ENCODE measurements at regions not wholly inside any gene's neighbourhood (a gene's known extent, or its start where the extent isn't known, plus 50 kb on each side); places are given as distances from the start of the nearest gene placed in this dataset.

GRCh38 chr18:40930211-40930882, 1024.7 kb upstream of the PIK3C3 start:
- no peaks in the 10 kb centered on the region for H3K79me2 ChIP-seq (ENCODE audit: control insufficient read depth, low read length)
- no peaks in the 10 kb centered on the region for H3F3A ChIP-seq (ENCODE audit: control insufficient read depth, insufficient read depth)
- H4K20me1 ChIP-seq (ENCODE audit: control insufficient read depth, insufficient read depth, low read depth, low read length) = no peaks in the 10 kb centered on the region
- H3K27me3 ChIP-seq (ENCODE audit: control insufficient read depth, low read length) = no peaks in the 10 kb centered on the region
- H3K4me2 ChIP-seq (ENCODE audit: low read length) = no peak overlapping the region
- TF ChIP-seq EZH2phosphoT487 (IDR thresholded peaks at IDR 0.05; ENCODE audit: borderline replicate concordance, low read length) (no peak), CTCF (IDR thresholded peaks at IDR 0.05; ENCODE audit: low read depth, low read length, poor library complexity, severe bottlenecking) (no peak)
- H3K9me3 ChIP-seq (ENCODE audit: control insufficient read depth, insufficient read depth, low read length) = no peaks in the 10 kb centered on the region
- H3K27ac ChIP-seq (ENCODE audit: low read depth, low read length) = no peak overlapping the region
- H3K9me2 ChIP-seq (replicated peaks; ENCODE audit: control insufficient read depth, low read length) = no peaks in the 10 kb centered on the region
- no peaks in the 10 kb centered on the region for H3K4me1 ChIP-seq (ENCODE audit: control insufficient read depth, low read length)
- H3K36me3 ChIP-seq (ENCODE audit: control insufficient read depth, low read length) = no peaks in the 10 kb centered on the region
- no peak overlapping the region for H3K4me3 ChIP-seq (ENCODE audit: low read length)

GRCh38 chr18:40929399-40929798, 1025.6 kb upstream of the PIK3C3 start:
- TF ChIP-seq CTCF (IDR thresholded peaks at IDR 0.05; ENCODE audit: low read depth, low read length, poor library complexity, severe bottlenecking) (no peak), EZH2phosphoT487 (IDR thresholded peaks at IDR 0.05; ENCODE audit: borderline replicate concordance, low read length) (no peak)
- H3K27me3 ChIP-seq (ENCODE audit: control insufficient read depth, low read length) = no peaks in the 10 kb centered on the region
- no peaks in the 10 kb centered on the region for H3K4me1 ChIP-seq (ENCODE audit: control insufficient read depth, low read length)
- H3K27ac ChIP-seq (ENCODE audit: low read depth, low read length) = no peak overlapping the region
- H3K4me3 ChIP-seq (ENCODE audit: low read length) = no peak overlapping the region
- no peaks in the 10 kb centered on the region for H3F3A ChIP-seq (ENCODE audit: control insufficient read depth, insufficient read depth)
- no peaks in the 10 kb centered on the region for H4K20me1 ChIP-seq (ENCODE audit: control insufficient read depth, insufficient read depth, low read depth, low read length)
- no peaks in the 10 kb centered on the region for H3K9me3 ChIP-seq (ENCODE audit: control insufficient read depth, insufficient read depth, low read length)
- H3K4me2 ChIP-seq (ENCODE audit: low read length) = no peak overlapping the region
- H3K9me2 ChIP-seq (replicated peaks; ENCODE audit: control insufficient read depth, low read length) = no peaks in the 10 kb centered on the region
- no peaks in the 10 kb centered on the region for H3K36me3 ChIP-seq (ENCODE audit: control insufficient read depth, low read length)
- H3K79me2 ChIP-seq (ENCODE audit: control insufficient read depth, low read length) = no peaks in the 10 kb centered on the region

GRCh38 chr18:40926679-40927078, 1028.4 kb upstream of the PIK3C3 start:
- H3K4me3 ChIP-seq (ENCODE audit: low read length) = no peak overlapping the region
- no peak for TF ChIP-seq EZH2phosphoT487 (IDR thresholded peaks at IDR 0.05; ENCODE audit: borderline replicate concordance, low read length)
- no peak for TF ChIP-seq CTCF (IDR thresholded peaks at IDR 0.05; ENCODE audit: low read depth, low read length, poor library complexity, severe bottlenecking)
- no peaks in the 10 kb centered on the region for H3K27me3 ChIP-seq (ENCODE audit: control insufficient read depth, low read length)
- H3K9me2 ChIP-seq (replicated peaks; ENCODE audit: control insufficient read depth, low read length) = no peaks in the 10 kb centered on the region
- H3K4me2 ChIP-seq (ENCODE audit: low read length) = no peak overlapping the region
- no peaks in the 10 kb centered on the region for H3K9me3 ChIP-seq (ENCODE audit: control insufficient read depth, insufficient read depth, low read length)
- no peaks in the 10 kb centered on the region for H3K4me1 ChIP-seq (ENCODE audit: control insufficient read depth, low read length)
- no peak overlapping the region for H3K27ac ChIP-seq (ENCODE audit: low read depth, low read length)
- H3K79me2 ChIP-seq (ENCODE audit: control insufficient read depth, low read length) = no peaks in the 10 kb centered on the region
- H3K36me3 ChIP-seq (ENCODE audit: control insufficient read depth, low read length) = no peaks in the 10 kb centered on the region
- H4K20me1 ChIP-seq (ENCODE audit: control insufficient read depth, insufficient read depth, low read depth, low read length) = no peaks in the 10 kb centered on the region
- no peaks in the 10 kb centered on the region for H3F3A ChIP-seq (ENCODE audit: control insufficient read depth, insufficient read depth)

All from DOHH2 (cell line).